ENCODE measurements at regions not wholly inside any gene's neighbourhood (a gene's known extent, or its start where the extent isn't known, plus 50 kb on each side); places are given as distances from the start of the nearest gene placed in this dataset.

DNA sequence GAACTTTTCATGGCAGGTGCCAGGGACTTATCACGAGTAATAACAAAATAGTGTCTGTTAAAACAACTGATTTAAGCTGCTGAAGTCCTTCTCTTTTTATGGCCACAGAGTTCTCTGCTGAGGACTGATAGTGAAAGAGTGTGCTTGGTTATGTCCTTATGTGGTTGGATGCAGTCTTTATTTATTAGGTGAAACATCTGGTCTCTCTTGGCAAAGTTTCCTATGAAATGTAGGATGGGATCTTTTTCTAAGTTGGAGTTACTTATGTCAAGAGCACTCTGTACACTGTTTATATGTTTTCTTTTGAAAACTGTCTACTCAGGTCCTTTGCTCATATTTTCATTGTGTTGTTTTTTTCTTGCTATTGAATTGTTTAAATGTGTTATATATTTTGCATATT is 1816.1 kb upstream of the C9orf72 start:
- TF ChIP-seq CTCF (IDR thresholded peaks at IDR 0.05) = no peak
- TF ChIP-seq POLR2A (IDR thresholded peaks at IDR 0.05) = no peak

All from thyroid gland (tissue), 4 donors.